ENCODE measurements at regions not wholly inside any gene's neighbourhood (a gene's known extent, or its start where the extent isn't known, plus 50 kb on each side); places are given as distances from the start of the nearest gene placed in this dataset.

DNA sequence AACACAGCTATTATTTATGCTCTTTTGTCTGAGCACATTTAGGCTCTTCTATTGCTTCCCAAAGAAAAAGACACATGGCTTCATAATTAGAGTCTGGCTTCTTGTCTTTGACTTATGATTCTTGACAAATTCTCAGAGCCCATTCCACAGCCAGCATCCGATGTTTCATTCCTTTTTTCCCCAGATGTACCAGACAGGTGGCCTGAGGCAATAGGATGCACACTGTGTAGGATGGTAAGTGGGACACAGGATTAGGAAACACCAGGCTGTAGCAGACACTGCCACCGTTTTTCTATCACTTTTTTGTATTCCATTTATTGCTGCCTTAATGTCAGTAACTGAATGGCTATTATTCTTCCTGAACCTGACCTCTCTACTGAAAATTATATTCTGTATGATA, 188.9 kb upstream of the CDIN1 start:
- in situ Hi-C loops (cut with HindIII; ENCODE audit: low sequenced_read_pairs): no loop called here
- TF ChIP-seq, protein P1, sequence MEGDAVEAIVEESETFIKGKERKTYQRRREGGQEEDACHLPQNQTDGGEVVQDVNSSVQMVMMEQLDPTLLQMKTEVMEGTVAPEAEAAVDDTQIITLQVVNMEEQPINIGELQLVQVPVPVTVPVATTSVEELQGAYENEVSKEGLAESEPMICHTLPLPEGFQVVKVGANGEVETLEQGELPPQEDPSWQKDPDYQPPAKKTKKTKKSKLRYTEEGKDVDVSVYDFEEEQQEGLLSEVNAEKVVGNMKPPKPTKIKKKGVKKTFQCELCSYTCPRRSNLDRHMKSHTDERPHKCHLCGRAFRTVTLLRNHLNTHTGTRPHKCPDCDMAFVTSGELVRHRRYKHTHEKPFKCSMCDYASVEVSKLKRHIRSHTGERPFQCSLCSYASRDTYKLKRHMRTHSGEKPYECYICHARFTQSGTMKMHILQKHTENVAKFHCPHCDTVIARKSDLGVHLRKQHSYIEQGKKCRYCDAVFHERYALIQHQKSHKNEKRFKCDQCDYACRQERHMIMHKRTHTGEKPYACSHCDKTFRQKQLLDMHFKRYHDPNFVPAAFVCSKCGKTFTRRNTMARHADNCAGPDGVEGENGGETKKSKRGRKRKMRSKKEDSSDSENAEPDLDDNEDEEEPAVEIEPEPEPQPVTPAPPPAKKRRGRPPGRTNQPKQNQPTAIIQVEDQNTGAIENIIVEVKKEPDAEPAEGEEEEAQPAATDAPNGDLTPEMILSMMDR (IDR thresholded peaks at IDR 0.05; ENCODE audit: low read depth, low read length, missing control alignments): no peak
- no peak overlapping the region for H3K4me3 ChIP-seq (ENCODE audit: low read depth, low read length)
- DNase-seq (ENCODE audit: low read depth): no peak

DNA sequence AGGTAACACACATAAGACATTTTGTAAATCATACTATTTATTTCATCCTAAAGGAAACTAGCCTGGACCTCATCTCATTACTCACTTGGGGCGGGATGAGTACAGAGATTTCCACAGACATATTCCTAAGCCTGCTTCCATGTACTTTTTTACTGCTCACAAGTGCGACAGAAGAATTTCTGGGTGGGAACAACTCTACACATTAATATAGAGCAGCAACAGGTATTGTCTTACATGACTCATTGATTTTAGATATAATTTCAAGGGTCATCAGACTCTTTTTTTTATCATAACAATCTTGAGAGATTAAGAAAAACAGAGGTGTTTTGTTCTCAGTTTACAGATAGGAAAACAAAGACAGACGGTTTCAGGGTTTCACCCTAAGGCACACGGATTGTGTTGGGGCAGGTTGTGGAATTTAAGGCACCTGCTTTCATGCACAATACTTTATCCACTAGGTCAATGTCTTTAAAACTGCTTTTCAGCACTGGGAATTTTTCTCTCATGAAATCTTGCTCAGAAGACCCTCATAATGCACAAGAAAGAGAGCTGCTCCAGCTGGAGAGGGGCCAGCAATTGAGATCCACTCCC, 186.7 kb upstream of the CDIN1 start:
- TF ChIP-seq, protein P1 (IDR thresholded peaks at IDR 0.05; ENCODE audit: low read depth, low read length, missing control alignments): no peak
- no peak overlapping the region for H3K4me3 ChIP-seq (ENCODE audit: low read depth, low read length)
- in situ Hi-C loops (cut with HindIII; ENCODE audit: low sequenced_read_pairs): no loop called here
- DNase-seq (ENCODE audit: low read depth): no peak

DNA sequence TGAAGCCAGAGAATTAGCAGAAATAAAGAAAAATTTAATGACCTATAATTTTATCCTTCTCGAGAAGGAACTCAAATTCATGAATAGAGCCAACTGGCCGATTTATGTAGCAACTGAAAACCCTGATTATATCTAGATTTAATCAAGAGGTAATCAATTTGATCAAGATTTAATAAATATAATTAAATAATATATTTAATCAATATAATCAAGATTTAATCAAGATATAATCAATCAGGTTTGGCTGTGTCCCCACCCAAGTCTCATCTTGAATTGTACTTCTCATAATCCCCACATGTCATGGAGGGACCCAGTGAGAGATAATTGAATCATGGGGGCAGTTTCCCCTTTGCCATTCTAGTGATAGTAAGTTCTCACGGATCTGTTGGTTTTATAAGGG, 181.2 kb upstream of the CDIN1 start:
- in situ Hi-C loops (cut with HindIII; ENCODE audit: low sequenced_read_pairs): no loop called here
- no peak overlapping the region for H3K4me3 ChIP-seq (ENCODE audit: low read depth, low read length)
- TF ChIP-seq, protein P1 (IDR thresholded peaks at IDR 0.05; ENCODE audit: low read depth, low read length, missing control alignments): no peak
- DNase-seq (ENCODE audit: low read depth): no peak

DNA sequence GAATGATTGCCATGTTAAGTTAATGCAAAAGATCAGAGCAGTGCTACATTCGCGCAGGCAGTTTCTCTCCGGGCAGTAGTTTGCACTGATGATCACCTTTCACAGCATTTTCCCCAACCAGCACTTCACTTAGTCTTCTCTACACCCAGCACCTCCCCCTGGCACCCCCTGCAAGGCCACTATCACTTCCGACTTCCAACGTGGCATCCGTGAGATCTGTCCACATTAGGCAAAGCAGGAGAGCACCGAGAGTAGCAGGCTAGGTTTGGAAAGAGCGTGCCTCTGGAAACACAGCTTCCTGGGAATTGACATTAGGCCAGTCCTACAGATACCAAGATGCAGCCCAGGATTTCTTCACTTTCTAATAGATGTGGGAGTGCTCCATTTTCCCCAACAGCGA, 180.2 kb upstream of the CDIN1 start:
- H3K4me3 ChIP-seq (ENCODE audit: low read depth, low read length): no peak overlapping the region
- in situ Hi-C loops (cut with HindIII; ENCODE audit: low sequenced_read_pairs): no loop called here
- DNase-seq (ENCODE audit: low read depth): no peak
- TF ChIP-seq, protein P1 (IDR thresholded peaks at IDR 0.05; ENCODE audit: low read depth, low read length, missing control alignments): no peak

DNA sequence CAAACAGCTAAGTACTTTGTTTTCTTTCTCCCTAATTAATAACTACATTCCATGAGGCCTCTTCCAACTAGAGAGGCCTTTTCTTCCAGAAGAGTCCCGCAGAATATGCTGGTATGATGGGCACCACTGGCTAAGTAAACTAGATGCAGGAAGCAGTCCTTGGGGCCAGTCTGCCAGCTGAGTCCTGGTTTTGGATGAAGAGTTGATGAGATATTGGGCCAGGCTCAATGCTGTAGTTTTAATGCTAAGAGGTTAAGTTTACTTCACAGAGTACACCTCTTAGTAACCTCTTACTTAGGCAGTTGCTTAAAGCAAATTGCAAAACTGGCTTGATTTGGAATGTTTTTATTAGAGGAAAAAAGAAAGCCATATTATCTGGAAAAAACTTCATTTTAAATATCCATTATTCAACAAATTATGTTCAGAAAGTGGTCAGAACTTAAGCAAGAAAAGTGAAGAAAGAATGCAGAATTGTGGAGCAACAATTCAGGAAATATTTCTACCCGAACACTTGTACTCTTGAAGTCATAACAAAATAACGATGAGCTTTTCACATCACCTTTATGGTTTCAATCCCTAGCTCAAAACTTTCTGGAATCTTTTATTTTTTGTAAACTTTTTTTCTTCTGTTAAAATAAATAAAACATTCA, 178.4 kb upstream of the CDIN1 start:
- DNase-seq (ENCODE audit: low read depth): no peak
- in situ Hi-C loops (cut with HindIII; ENCODE audit: low sequenced_read_pairs): no loop called here
- TF ChIP-seq, protein P1 (IDR thresholded peaks at IDR 0.05; ENCODE audit: low read depth, low read length, missing control alignments): no peak
- no peak overlapping the region for H3K4me3 ChIP-seq (ENCODE audit: low read depth, low read length)

DNA sequence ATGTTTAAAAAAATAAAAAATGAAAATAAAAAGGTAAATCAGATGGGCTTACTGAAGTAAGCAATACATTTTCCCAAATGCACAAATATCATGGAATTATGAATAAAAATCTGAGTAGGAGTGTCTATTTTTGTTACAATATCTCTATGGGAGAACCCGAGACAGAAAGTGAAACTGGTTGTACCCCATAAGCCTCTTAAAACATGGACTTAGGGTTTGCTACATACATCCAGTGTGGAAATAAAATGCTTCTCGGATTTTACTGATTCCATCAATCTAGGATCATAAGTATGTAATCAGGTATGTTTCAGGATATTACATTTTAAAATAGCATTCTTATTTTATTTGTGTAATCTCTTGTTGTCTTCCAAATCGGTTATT, 177.8 kb upstream of the CDIN1 start:
- in situ Hi-C loops (cut with HindIII; ENCODE audit: low sequenced_read_pairs): no loop called here
- H3K4me3 ChIP-seq (ENCODE audit: low read depth, low read length): no peak overlapping the region
- TF ChIP-seq, protein P1 (IDR thresholded peaks at IDR 0.05; ENCODE audit: low read depth, low read length, missing control alignments): no peak
- DNase-seq (ENCODE audit: low read depth): no peak
